NCI-H2029 (cell line): ENCODE measurements at regions not wholly inside any gene's neighbourhood (a gene's known extent, or its start where the extent isn't known, plus 50 kb on each side); places are given as distances from the start of the nearest gene placed in this dataset.
"Not testable (repeated sequence)": the region's sequence is repeated elsewhere in the genome, so short reads cannot be mapped to it uniquely, and the experiment has no call there.

Experiments used
- DNase-seq: peaks from one replicate; lab custom pipeline; 2025; lab: John Stamatoyannopoulos, UW

DNA sequence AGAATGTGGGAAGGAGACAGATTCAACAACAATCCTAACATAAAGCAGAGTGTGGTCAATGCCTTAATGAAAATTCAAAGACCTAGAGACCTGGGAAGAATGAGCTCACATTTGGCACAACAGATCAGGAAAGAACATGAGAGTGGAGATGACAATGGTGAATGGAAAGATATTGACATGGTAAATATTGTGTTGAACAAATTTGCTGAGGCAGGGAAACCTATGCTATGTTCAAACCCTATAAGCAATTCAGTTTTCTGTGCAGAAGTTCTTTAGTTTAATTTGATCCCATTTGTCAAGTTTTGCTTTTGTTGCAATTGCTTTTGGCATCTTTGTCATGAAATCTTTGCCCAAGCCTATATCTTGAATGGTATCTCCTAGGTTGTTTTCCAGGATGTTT lies 199.4 kb upstream of the LRRTM4 start:
- peak; percentile 2 for DNase-seq

DNA sequence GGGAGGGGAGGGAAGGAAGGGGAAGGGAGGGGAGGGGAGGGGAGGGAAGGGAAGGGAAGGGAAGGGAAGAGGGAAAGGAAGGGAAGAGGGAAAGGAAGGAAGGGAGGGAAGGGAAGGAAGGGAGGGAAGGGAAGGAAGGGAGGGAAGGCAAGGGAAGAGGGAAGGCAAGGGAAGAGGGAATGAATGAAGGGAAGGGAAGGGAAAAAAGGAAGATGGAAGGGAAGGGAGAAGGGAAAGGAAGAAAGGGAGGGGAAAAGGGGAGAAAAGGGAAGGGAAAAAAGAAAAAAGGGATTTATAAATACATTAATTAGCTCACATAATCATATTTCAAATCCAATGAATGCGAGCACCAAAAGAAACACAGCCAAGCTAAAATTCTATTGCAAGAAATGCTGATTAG lies 202.9 kb upstream of the LRRTM4 start:
- no peak for DNase-seq

DNA sequence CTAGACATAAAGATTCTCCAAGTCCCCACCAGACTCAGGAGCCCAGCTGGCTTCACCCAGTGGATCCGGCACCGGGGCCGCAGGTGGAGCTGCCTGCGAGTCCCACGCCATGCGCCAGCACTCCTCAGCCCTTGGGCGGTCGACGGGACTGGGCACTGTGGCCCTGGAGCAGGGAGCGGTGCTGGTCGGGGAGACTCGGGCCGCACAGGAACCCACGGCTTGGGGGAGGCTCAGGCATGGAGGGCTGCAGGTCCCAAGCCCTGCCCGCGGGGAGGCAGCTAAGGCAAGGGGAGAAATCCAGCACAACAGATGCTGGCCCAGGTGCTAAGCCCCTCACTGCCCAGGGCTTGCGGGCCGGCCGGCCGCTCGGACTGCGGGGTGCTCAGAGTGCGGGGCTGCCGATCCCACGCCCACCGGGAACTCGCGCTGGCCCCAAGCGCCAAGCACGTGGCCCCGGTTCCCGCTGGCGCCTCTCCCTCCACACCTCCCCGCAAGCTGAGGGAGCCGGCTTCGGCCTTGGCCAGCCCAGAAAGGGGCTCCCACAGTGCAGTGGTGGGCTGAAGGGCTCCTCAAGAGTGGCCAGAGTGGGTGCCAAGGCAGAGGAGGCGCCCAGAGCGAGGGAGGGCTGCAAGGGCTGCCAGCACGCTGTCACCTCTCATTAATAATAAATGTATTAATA lies 212.6 kb upstream of the LRRTM4 start:
- not testable (repeated sequence) for DNase-seq

DNA sequence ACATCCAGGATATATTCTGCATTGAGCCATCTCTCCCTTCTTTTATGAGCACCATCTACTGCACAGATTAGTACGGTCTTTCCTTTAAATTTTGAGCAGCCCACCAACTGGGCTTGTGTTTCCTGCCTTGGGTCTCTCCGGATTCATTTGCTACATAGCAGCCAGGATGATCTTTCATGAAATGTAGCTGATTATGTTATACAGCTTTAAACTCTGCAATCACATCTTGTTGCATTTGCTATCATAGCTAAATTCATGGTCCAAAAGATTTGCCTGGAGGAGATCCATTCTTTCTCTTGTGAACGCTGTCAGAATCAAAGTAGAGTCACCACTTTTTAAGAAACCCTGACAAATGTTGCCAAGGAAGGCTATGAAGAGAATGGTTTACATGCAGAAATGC lies 215.1 kb upstream of the LRRTM4 start:
- DNase-seq, result no peak

DNA sequence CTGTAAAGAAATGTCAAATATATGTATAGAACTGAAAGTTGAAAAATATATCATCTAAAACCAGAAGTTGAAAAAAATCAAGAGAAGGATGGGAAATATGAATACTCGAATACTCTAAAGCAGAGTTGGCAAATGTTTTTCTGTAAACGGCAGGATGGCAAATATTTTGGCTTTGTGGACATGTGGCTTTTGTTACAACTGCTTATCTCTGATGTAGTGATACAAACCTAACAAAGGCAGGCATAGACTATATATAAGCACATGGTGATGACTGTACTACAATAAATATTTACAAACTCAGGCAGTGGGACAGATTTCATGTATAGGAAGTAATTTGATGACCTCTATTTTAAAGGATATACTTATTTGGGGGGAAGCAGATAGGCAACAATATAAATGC lies 224.6 kb upstream of the LRRTM4 start:
- DNase-seq, result peak; percentile 23

DNA sequence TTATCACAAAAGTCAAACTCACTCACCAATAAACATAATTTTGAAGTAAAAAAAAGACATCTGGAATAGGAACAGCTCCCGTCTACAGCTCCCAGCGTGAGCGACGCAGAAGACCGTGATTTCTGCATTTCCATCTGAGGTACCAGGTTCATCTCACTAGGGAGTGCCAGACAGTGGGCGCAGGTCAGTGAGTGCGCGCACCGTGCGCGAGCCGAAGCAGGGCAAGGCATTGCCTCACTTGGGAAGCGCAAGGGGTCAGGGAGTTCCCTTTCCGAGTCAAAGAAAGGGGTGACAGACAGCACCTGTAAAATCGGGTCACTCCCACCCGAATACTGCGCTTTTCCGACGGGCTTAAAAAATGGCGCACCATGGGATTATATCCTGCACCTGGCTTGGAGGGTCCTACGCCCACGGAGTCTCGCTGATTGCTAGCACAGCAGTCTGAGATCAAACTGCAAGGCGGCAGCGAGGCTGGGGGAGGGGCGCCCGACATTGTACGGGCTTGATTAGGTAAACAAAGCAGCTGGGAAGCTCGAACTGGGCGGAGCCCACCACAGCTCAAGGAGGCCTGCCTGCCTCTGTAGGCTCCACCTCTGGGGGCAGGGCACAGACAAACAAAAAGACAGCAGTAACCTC lies 231.7 kb upstream of the LRRTM4 start:
- DNase-seq, result not testable (repeated sequence)

DNA sequence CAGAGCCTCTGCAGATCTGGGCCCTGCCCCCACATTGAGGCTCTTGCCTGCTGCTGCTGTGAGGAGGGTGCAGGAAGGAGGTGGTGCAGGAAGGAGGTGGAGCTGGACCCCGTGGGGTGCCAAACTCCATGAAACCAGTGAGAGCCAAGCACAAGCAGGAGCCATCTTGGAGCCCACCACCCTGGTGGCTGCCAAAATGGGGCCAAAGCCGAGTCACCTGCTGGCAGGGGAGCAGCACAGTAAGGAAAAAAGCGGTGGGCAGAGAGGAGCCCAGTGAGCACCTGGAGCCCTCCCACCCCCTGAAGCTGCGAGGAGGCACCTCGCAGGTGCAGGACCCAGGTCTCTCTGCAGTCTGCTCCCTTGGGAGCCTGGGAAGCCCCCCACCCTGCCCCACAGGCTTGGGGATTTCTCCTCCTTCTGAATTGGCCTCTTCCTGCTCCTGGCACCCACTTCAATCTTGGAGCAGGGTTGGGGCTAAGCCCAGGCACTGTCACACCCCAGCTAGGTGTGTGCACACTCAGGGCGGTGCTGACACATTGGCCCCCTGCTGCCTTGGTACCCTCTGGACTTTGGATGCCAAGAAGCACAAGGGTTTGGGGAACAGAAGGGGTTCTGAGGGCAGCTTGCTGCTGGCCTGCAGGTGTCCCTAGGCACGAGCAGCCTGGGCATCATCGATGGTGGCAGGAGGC lies 245.4 kb upstream of the LRRTM4 start:
- no peak for DNase-seq

DNA sequence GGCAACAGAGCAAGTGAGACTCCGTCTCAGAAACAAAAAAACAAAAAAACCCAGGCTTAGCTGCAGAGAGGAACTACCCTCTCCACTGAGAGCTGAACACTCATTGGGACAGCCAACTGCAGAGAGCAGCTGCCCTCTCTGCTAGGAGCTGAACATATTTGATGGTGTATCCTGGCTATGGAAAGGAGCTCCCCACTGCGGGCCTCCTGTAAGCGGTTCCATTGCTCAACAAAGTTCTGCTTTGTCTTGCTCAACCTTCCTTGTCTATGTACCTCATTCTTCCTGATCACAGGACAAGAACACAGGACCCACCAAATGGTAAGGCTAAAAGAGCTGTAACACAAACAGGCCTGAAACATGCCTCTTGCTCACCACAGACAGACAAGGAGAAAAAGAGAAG lies 246.3 kb upstream of the LRRTM4 start:
- no peak for DNase-seq

DNA sequence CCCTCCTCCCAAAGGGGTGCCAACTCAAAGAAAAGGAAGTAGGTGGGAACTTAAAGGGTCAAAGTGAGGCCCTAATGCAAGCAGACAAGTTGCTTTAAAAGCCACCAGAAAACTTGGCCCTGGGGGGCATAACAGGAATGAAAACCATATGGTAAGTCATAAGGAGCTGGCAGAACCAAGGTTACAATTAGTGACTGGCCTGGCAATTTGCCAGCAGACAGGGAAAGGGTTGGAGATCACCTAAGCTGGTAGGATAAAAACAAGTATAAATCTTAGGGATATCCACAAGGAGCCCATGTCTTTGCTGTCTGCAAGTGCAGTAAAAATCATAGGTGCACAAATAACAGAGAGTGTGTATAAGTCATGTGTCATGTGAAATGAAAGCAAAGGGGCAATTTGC lies 256.7 kb upstream of the LRRTM4 start:
- DNase-seq, result no peak

DNA sequence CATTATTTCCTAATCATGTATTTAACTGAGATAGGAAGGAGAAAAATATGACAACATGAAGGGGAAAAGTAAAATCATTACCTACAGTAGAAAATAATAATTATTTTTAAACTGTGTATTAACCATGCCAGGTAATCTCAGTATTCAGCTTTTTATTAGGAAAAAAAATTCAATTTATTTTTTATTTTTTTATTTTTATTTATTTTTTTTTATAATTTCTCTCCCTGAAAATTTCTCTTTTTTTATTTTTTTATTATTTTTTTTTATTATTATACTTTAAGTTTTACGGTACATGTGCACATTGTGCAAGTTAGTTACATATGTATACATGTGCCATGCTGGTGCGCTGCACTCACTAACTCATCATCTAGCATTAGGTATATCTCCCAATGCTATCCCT lies 271.3 kb upstream of the LRRTM4 start:
- DNase-seq, result not testable (repeated sequence)

DNA sequence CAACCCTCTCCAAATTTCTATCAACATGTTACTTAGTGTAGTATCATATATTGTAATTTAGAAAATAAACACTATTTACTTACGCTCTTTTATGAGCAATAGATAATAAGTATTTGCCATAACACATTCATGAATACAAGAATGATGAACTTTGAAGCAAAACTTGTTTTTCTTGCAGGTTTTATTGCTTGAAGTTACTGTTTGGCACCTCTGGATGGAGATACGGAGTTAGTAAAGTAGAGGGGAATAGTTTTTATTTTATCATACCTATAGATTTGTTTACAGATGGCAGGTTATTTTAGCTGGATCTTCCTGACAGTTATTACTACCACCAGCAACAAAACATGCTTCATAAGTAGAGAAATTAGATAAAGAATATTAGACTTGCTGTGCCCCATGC lies 274.2 kb upstream of the LRRTM4 start:
- no peak for DNase-seq

DNA sequence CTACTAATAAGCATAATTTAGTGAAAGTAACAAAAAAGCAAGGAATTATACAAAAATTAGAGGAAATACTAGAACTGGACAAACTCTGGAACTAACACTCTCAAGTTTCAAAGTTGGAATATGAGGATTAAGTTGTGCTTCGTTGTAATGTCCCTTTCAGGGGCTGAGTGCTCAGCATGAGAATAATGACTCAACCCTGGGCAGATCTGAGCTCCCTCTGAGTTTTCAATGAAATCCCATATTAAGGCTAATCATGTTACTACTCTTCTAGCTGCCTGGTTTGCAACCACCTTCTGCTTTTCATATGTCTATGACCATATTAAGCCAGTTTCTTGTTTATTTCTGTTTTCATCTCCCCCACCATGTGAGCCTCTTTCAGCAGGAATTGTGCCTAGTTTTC lies 274.9 kb upstream of the LRRTM4 start:
- DNase-seq, result no peak

DNA sequence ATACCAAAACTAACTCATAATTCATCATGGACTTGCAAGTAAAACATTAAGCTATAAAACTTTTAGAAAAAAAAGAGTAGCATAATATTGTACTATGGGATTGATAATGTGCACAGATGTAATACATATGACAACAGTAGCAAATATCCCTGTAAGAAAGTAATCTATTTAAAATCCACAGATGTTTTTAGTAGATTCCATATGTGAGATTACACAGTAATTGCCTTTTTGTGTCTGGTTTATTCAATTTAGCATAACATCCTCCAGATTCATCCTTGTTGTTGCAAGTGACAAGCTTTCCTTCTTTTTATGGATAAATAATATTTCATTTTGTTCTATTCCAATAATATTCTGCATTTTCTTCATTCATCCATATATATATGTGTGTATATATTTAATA lies 278.2 kb upstream of the LRRTM4 start:
- DNase-seq, result no peak

DNA sequence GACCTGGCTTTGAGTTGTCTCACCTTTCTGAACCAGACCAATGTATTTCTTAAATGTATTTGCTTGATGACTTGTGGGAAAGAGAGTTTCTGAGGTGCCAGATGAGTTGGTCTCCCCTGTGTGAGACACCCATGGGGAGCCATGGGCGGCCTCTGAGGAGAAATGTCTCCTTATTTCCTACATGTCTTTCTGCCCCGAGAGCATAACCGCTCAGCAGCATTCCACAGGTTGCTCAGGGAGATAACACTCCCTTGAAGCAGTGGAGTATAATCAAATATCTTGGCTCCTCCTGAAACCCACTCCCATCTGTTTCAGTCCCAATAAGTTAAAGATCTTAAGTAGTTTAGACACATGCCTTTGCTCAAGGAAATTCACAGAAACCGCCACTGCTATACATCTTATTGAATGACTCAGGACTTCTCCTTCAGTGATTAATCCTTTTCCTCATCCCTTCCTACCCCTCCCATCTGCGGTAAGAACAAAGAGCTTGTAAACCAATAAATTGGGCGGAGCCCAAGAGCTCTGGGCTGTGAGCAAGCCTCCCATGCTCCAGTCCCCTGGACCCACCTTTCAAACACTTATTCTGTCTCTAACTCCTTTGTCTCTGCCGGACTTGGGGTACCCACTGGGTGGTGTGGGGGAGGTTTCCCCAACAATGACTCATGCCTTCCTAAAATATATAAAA lies 285.5 kb upstream of the LRRTM4 start:
- no peak for DNase-seq

DNA sequence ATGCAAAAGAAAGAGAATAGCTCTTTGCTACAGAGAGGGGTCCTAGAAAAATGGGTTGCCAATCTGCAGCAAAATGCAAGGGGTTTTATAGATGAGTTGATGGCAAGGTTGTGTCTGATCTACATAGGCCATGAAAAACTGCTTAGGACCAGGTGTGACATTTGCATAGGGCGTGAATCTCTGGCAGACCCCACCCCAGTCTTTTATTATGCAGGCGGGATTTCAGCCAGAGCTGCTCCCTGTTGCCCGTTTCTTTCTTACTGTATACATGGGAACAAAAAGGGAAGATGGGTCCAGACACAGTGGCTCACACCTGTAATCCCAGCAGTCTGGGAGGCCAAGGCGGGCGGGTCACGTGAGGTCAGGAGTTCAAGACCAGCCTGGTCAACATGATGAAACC lies 286.4 kb upstream of the LRRTM4 start:
- DNase-seq, result no peak

DNA sequence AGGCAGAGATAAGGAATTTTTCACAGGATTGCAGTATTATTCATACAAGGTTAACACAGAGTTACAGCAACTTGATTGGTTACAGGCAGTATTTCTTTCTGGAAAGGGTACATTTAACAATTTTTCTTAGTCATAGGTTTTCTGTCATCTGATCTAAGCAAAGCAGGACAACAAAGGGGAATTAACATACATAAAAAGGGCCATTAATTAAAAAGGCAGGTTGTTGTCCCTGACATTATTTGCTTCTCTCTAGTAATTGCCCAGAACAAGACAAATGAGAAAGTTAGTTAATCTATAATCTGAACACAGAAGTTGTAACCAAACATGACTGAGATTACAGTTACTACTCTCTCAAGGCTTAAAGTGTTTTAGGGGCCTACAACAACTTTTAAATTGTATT lies 291.4 kb upstream of the LRRTM4 start:
- DNase-seq, result no peak

DNA sequence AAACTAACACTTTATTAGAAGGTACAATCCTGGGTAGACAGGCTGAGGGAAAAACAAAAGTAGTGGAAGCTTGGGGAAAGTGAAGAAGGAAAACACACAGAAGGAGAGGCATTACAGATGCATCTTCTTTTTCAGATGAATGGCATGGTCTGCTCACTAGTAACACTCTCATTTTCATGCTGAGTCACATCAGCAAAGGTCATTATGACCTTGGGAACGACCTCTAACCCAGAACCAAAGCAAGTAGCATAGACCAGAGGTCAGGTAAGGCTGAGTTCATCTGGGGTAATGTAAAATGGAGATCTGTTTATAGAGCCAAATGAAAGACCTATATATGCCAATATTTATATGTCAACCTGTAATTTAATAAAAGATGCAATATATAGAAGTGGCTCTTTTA lies 294.4 kb upstream of the LRRTM4 start:
- no peak for DNase-seq

DNA sequence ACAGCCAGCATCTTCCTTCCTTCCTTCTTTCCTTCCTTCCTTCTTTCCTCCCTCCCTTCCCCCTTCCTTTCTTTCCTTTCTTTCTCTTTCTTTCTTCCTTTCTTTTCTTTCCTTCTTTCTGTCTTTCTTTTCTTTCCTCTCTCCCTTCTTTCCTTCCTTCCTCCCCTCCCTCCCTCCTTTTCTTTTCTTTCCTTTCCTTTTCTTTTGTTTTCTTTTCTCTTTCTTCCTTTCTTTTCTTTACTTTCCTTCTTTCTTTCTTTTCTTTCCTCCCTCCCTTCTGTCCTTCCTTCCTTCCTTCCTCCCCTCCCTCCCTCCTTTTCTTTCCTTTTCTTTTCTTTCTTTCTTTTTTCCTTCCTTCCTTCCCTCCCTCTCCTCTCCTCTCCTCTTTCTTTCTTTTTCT lies 296.0 kb upstream of the LRRTM4 start:
- no peak for DNase-seq

DNA sequence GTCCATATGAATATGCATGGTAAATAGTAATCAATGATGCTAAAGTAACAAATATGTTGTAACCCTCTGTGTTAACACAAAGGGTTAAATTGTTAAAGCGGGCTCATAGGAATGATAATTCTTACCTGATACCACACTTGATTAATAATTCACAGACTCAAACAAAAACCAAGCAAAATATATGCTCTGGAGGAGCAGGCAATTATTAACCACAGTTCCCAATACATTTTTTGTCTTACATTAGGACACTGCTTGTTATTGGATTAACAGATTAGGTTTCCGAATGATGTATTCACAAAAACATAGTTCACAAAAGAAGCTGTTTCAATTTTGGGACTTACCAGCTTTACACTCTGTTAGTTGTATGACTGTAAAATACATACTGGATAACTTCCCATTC lies 300.9 kb upstream of the LRRTM4 start:
- DNase-seq, result no peak

DNA sequence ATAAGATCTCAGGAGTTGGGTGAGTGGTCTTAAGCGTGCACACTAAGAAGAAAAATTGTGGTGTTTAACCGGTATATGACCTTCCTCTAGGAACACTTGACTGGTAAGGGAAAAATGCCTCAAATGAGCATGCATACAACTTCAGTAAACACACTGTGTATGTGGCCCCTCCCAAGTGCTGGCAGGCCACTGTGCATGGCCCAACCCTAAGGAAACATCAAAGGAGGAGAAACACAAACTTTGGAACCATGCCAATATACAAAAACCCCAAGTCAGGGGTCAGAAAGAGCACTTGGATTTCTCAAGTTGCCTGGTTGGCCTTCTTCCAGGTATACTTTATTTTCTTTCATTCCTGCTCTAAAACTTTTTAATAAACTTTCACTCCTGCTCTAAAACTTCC lies 308.9 kb upstream of the LRRTM4 start:
- DNase-seq, result no peak

DNA sequence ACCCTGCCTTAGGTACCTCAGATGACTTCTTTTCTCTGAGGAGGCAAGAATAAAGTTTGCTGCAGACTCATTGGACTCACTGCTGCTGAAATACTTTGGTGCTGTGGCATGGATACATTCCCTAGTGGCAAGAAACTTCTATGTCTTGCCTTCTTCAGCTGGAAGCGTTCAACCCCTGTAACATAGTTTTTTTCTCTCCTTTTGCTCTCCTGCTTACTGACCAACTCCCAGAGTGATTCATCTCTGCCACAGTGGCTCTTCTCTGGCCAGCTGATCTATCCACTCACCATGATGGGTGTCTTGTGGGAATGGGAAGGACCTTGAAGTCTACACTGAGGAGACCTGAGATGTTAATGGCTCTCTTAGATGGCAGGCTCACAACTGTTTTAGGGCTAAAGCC lies 309.3 kb upstream of the LRRTM4 start:
- no peak for DNase-seq

DNA sequence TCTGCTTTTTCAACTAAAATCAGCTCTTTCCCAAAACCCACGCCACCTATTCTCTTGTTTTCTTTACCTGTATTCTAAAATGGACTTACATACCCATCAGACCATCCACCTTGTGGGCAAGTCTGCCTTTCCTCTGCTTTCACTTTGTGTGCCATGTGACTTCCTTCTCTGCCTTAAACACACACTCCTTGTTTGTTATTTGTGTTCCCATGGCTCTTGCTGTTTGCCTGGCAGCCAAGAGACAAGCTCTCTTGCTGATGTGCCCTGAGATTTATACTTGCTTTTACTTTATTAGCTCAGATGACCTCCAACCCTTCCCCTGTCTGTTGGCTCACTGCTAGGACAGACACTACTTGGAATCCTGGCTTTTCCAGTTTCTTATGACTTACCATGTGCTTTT lies 309.7 kb upstream of the LRRTM4 start:
- DNase-seq, result no peak

DNA sequence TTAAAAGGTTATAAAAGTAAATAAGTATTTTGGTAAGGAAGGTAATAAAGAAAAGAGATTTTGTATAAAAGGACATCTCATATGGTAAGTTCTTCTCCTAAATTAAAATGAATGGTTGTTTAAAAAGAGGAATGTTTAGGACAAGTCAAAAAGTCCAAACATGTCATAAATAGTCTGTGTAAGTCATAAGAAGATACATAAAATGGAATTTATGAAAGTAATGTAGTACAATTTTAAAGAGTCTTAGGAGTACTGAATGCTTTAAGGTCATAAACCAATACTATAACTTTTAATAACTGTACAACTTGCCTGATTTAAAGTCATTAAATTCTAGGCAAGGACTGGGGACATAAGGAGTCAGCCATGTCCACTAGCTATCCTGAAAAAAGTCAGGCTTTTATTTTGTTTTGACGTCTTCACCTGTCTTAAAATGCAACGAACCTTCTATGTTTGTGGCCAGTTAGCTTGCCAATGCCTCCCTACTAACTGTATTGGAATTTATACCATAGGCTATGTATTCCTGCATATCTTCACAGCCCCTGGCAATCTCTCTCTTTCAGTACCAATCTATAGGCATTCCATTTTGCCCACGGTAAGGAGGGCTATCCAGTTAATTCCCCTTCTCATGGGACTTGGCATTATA lies 312.3 kb upstream of the LRRTM4 start:
- DNase-seq, result no peak
